ENCODE measurements at regions not wholly inside any gene's neighbourhood (a gene's known extent, or its start where the extent isn't known, plus 50 kb on each side); places are given as distances from the start of the nearest gene placed in this dataset.

DNA sequence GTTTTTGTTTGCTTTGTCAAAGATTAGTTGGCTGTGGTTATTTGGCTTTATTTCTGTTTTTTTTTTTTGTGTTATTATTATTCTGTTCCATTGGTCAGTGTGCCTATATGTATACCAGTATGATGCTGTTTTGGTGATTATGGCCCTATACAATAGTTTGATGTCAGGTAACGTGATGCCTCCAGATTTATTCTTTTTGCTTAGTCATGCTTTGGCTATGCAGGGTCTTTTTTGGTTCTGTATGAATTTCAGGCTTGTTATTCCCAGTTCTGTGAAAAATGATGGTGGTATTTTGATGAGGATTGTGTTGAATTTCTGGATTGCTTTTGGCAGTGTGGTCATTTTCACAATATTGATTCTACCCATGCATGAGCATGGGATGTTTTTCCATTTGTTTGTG, 312.8 kb downstream of the TAF11L14 start:
- no peak overlapping the region for H2BK5ac ChIP-seq (ENCODE audit: low read depth, low read length)
- no peak overlapping the region for H3K4me3 ChIP-seq (ENCODE audit: extremely low read depth in 1 of 4, insufficient read depth in 2 of 4, low read depth in 3 of 4, low read length in 4 of 4)
- no peak overlapping the region for H3K4me2 ChIP-seq (ENCODE audit: insufficient read depth in 1 of 2, low read depth in 2 of 2, low read length in 2 of 2)
- H3K56ac ChIP-seq (replicated peaks; ENCODE audit: insufficient read length, low read depth, low read length), result no peak overlapping the region
- no peak overlapping the region for H2AK5ac ChIP-seq (ENCODE audit: low read depth, low read length)
- no peak overlapping the region for H2BK120ac ChIP-seq (replicated peaks; ENCODE audit: low read depth, low read length)
- POLR2A ChIA-PET (ENCODE audit: partially characterized antibody), result no interaction called here
- TF ChIP-seq JUN (IDR thresholded peaks at IDR 0.05; ENCODE audit: low read depth, low read length) (no peak), CEBPB (IDR thresholded peaks at IDR 0.05; ENCODE audit: low read depth, low read length) (no peak), RFX5 (IDR thresholded peaks at IDR 0.05; ENCODE audit: borderline replicate concordance, low read depth, low read length) (no peak), POLR2A (IDR thresholded peaks at IDR 0.05; ENCODE audit: control extremely low read depth in 1 of 2, low read depth in 2 of 2, low read length in 2 of 2) (no peak), KDM5A (IDR thresholded peaks at IDR 0.05; ENCODE audit: low read length) (no peak)
- H3K27me3 ChIP-seq (replicated peaks in 1 of 4; ENCODE audit: control insufficient read depth in 3 of 4, extremely low read depth in 1 of 4, insufficient read depth in 3 of 4, low read length in 3 of 4), result no peaks in the 10 kb centered on the region
- no peaks in the 10 kb centered on the region for H3K79me1 ChIP-seq (ENCODE audit: low read depth, low read length)
- H3K23me2 ChIP-seq (ENCODE audit: low read depth, low read length), result no peaks in the 10 kb centered on the region
- no peaks in the 10 kb centered on the region for H4K20me1 ChIP-seq (replicated peaks in 1 of 2; ENCODE audit: control insufficient read depth in 1 of 2, insufficient read depth in 2 of 2, low read length in 2 of 2)
- no peak overlapping the region for H3K27ac ChIP-seq (ENCODE audit: low read depth, low read length)
- H3K4me1 ChIP-seq (replicated peaks in 1 of 4; ENCODE audit: control insufficient read depth in 3 of 4, insufficient read depth in 4 of 4, low read length in 3 of 4), result peaks cover 0 to 4% (median 0%) of the 10 kb centered on the region in 4 experiments; a peak in 2 of 7 replicates
- H2AFZ ChIP-seq (ENCODE audit: low read length), result no peak overlapping the region
- no peaks in the 10 kb centered on the region for H3K79me2 ChIP-seq (ENCODE audit: control insufficient read depth in 1 of 2, insufficient read depth in 2 of 2, low read length in 2 of 2)
- no peak overlapping the region for H4K91ac ChIP-seq (replicated peaks; ENCODE audit: insufficient read length, low read length)
- H3K14ac ChIP-seq (ENCODE audit: insufficient read length), result no peak overlapping the region
- no peak overlapping the region for H2BK20ac ChIP-seq (ENCODE audit: low read length)
- DNase-seq (ENCODE audit: low read depth in 1 of 2, low spot score in 2 of 2), result no peak
- H2BK15ac ChIP-seq (ENCODE audit: low read length), result no peak overlapping the region
- H3K9ac ChIP-seq (replicated peaks in 1 of 4; ENCODE audit: extremely low read depth in 1 of 4, low read depth in 3 of 4, low read length in 3 of 4), result no peak overlapping the region
- CTCF ChIA-PET (ENCODE audit: partially characterized antibody), result no interaction called here
- H4K8ac ChIP-seq (ENCODE audit: extremely low read depth, insufficient read depth, low read length), result no peak overlapping the region
- H2BK12ac ChIP-seq (ENCODE audit: low read depth, low read length), result no peak overlapping the region
- no peak overlapping the region for H3K4ac ChIP-seq (replicated peaks; ENCODE audit: insufficient read length, low read depth, low read length)
- no peaks in the 10 kb centered on the region for H3K36me3 ChIP-seq (ENCODE audit: control insufficient read depth in 2 of 4, insufficient read depth in 4 of 4, low read length in 3 of 4)
- no peak overlapping the region for H3K18ac ChIP-seq (ENCODE audit: extremely low read depth, low read length)
- H3K9me3 ChIP-seq (ENCODE audit: insufficient read depth in 2 of 2, low read depth in 1 of 2, low read length in 1 of 2), result no peaks in the 10 kb centered on the region
- FAIRE-seq, result peak; percentile 65
- no peak overlapping the region for H4K5ac ChIP-seq (ENCODE audit: insufficient read length, low read depth, low read length)
- H3K23ac ChIP-seq (ENCODE audit: insufficient read length), result no peak overlapping the region
- 90% methylated on average over 1 of the region's 1 CpG; no CpG with 5 or more reads in 1 of the 2 experiments for WGBS, 2 experiments (ENCODE audit: extremely low coverage in 1 of 2, insufficient coverage in 1 of 2, insufficient read length in 1 of 2, insufficient replicate concordance in 2 of 2, low coverage in 1 of 2, low lambda C conversion rate in 2 of 2, missing lambda C conversion rate in 1 of 2)

All from H1 (cell line).